Panc1 (cell line): ENCODE measurements at regions not wholly inside any gene's neighbourhood (a gene's known extent, or its start where the extent isn't known, plus 50 kb on each side); places are given as distances from the start of the nearest gene placed in this dataset.

Source experiments
- ATAC-seq: fragments of 200-7000 bp; cut with Tn5 transposase; 2 replicates; pipeline ENCODE4 v1.9.1; 2020; ENCODE audit warnings: mild to moderate bottlenecking, moderate library complexity
- BruUV-seq: library from RNA; stranded (reverse); fragments of 400-500 nt; replicated peaks from 2 replicates; lab custom pipeline; 2021; lab: Mats Ljungman, UMichigan
- CTCF ChIA-PET: fragments of 300-600 bp; sonication (Branson Sonifier 250); formaldehyde crosslinking; loops from one replicate; lab custom pipeline; 2022; ENCODE audit warnings: antibody characterized with exemption; lab: Charles Lee
- POLR2A ChIA-PET: fragments of 300-600 bp; sonication (Branson Sonifier 250); formaldehyde crosslinking; loops from one replicate; lab custom pipeline; 2022; ENCODE audit warnings: antibody characterized with exemption; lab: Charles Lee
- DNase-seq: peaks from one replicate; pipeline ENCODE4 v3.0.0-alpha.2; 2010; ENCODE audit warnings: low read depth, low spot score
- H3K27ac ChIP-seq: 2 replicates; pipeline ENCODE4 v1.5.1; 2011; ENCODE audit warnings: mild to moderate bottlenecking, low read length, inconsistent platforms
- H3K27me3 ChIP-seq: fragments of 200-500 bp; sonication (Bioruptor generic); 2 replicates; pipeline ENCODE4 v1.6.0; 2014; ENCODE audit warnings: low read length, inconsistent platforms; ENCODE audit not compliant: control insufficient read depth, insufficient read depth
- H3K36me3 ChIP-seq: fragments of 200-500 bp; sonication (Bioruptor generic); 2 replicates; pipeline ENCODE4 v1.5.1; 2014; ENCODE audit warnings: inconsistent platforms, mild to moderate bottlenecking, low read length, moderate library complexity; ENCODE audit not compliant: control insufficient read depth, insufficient read depth
- H3K4me1 ChIP-seq: 2 replicates; pipeline ENCODE4 v1.5.1; 2011; ENCODE audit warnings: inconsistent platforms, mild to moderate bottlenecking, low read length, moderate library complexity; ENCODE audit not compliant: control insufficient read depth, insufficient read depth
- H3K4me3 ChIP-seq, 2 experiments: 2 replicates each; pipeline ENCODE4 v1.5.1; 2011 to 2012; ENCODE audit warnings: low read depth in 2 of 2, low read length in 2 of 2, mild to moderate bottlenecking in 2 of 2, inconsistent platforms in 1 of 2, moderate library complexity in 1 of 2
- H3K9me3 ChIP-seq: fragments of 200-500 bp; sonication (Bioruptor generic); 2 replicates; pipeline ENCODE4 v1.5.1; 2014; ENCODE audit warnings: low read depth, mild to moderate bottlenecking, inconsistent platforms, low read length, moderate library complexity; ENCODE audit not compliant: control insufficient read depth, insufficient read depth
- POLR2AphosphoS5 ChIP-seq: IDR thresholded peaks from 2 replicates; pipeline ENCODE4 v1.6.1; 2012; ENCODE audit warnings: mild to moderate bottlenecking, low read depth, low read length, moderate library complexity
- SIN3A ChIP-seq: IDR thresholded peaks from 2 replicates; pipeline ENCODE4 v1.6.1; 2012; ENCODE audit warnings: low read depth, mild to moderate bottlenecking, low read length, moderate library complexity, borderline replicate concordance; ENCODE audit not compliant: insufficient read depth
- TCF7L2 ChIP-seq: IDR thresholded peaks from 2 replicates; pipeline ENCODE4 v1.6.1; 2011; ENCODE audit warnings: mild to moderate bottlenecking, low read depth, low read length, inconsistent platforms
- in situ Hi-C: cut with HindIII; loops from 2 replicates; pipeline ENCODE4 v1.10.0; 2016; ENCODE audit warnings: low sequenced_read_pairs, low pct_unique_long_range_greater_than_20kb
- intact Hi-C: fragments of 100-400 bp; cut with micrococcal nuclease; formaldehyde crosslinking; loops from one replicate; pipeline ENCODE4 v1.10.0; 2022; ENCODE audit not compliant: unreplicated experiment
- TF ChIP-seq, protein P1 (sequence below): fragments of 450-650 bp; IDR thresholded peaks from 2 replicates; pipeline ENCODE4 v1.5.1; 2017; ENCODE audit warnings: mild to moderate bottlenecking
- TF ChIP-seq, protein P2 (sequence below), 2 experiments: IDR thresholded peaks; 2 replicates each; pipeline ENCODE4 v1.6.1; 2011 to 2012; ENCODE audit warnings: low read depth in 2 of 2, control low read depth in 1 of 2, low read length in 1 of 2, mild to moderate bottlenecking in 1 of 2, moderate library complexity in 1 of 2; ENCODE audit not compliant: insufficient read depth in 1 of 2

DNA sequence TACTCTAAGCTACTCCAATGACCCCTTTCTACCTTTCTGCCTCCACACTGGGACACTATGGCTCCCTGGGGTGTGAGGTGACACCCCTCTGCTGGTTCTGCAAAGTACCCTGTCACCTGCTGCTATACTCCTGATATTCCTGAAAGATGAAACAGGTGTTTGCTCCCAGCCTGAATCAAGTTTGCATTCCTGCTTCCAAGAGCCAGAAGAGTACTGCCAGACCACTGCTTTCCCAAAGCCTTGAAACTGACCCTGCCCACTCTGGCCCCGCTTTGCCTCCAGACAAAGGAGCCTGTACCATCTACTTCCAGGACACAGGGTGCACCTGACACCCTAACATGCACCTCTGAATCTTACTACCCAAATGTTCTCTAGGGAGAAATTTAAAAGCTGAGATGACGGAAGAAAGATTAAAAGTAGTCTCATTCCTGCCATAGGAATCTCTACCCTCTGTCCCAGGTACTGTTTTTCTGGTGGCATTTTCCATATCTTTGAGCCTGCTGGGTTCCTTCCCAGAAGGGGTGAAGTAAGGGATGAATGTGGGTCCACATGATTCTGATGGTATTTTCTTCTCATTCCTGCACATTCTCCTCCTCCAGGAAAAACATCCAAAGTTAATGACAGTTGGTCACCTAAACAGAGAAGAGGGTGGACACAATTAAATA lies 70.3 kb upstream of the DUSP10 start:
- Histone ChIP-seq H3K36me3 (no peaks in the 10 kb centered on the region), H3K9me3 (no peaks in the 10 kb centered on the region), H3K4me3 (no peak overlapping the region), H3K4me1 (no peaks in the 10 kb centered on the region), H3K27ac (no peak overlapping the region), H3K27me3 (no peaks in the 10 kb centered on the region)
- DNase-seq (no peak), ATAC-seq (no peak)
- intact Hi-C loops = no loop called here
- no TSS peak for BruUV-seq
- ChIA-PET POLR2A (no interaction called here), CTCF (no interaction called here)
- in situ Hi-C loops = no loop called here
- TF ChIP-seq TCF7L2 = no peak
- TF ChIP-seq, protein P1, sequence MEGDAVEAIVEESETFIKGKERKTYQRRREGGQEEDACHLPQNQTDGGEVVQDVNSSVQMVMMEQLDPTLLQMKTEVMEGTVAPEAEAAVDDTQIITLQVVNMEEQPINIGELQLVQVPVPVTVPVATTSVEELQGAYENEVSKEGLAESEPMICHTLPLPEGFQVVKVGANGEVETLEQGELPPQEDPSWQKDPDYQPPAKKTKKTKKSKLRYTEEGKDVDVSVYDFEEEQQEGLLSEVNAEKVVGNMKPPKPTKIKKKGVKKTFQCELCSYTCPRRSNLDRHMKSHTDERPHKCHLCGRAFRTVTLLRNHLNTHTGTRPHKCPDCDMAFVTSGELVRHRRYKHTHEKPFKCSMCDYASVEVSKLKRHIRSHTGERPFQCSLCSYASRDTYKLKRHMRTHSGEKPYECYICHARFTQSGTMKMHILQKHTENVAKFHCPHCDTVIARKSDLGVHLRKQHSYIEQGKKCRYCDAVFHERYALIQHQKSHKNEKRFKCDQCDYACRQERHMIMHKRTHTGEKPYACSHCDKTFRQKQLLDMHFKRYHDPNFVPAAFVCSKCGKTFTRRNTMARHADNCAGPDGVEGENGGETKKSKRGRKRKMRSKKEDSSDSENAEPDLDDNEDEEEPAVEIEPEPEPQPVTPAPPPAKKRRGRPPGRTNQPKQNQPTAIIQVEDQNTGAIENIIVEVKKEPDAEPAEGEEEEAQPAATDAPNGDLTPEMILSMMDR = no peak
- no peak for TF ChIP-seq SIN3A
- TF ChIP-seq POLR2AphosphoS5 = no peak
- TF ChIP-seq, protein P2, sequence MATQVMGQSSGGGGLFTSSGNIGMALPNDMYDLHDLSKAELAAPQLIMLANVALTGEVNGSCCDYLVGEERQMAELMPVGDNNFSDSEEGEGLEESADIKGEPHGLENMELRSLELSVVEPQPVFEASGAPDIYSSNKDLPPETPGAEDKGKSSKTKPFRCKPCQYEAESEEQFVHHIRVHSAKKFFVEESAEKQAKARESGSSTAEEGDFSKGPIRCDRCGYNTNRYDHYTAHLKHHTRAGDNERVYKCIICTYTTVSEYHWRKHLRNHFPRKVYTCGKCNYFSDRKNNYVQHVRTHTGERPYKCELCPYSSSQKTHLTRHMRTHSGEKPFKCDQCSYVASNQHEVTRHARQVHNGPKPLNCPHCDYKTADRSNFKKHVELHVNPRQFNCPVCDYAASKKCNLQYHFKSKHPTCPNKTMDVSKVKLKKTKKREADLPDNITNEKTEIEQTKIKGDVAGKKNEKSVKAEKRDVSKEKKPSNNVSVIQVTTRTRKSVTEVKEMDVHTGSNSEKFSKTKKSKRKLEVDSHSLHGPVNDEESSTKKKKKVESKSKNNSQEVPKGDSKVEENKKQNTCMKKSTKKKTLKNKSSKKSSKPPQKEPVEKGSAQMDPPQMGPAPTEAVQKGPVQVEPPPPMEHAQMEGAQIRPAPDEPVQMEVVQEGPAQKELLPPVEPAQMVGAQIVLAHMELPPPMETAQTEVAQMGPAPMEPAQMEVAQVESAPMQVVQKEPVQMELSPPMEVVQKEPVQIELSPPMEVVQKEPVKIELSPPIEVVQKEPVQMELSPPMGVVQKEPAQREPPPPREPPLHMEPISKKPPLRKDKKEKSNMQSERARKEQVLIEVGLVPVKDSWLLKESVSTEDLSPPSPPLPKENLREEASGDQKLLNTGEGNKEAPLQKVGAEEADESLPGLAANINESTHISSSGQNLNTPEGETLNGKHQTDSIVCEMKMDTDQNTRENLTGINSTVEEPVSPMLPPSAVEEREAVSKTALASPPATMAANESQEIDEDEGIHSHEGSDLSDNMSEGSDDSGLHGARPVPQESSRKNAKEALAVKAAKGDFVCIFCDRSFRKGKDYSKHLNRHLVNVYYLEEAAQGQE (IDR thresholded peaks at IDR 0.05; ENCODE audit: insufficient read depth in 1 of 2, low read depth in 2 of 2, low read length in 1 of 2) = no peak

DNA sequence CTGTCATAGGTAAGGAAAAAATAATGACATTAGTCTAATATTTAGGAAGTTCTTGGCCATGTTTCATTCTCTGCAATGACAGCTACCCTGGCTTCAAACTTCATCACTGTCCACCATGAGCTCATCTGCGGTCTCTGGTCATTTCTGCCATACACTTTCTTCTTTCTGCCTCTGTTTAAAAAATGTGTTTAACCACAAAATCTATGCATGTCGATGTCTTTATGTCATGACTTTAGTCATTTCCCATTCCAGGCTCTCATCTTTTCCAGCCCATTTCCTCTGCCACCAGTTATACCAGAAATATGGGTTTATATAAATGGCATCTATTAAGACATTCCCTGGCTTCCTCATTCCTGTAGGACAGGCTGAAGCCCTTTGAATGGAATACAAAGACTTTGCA lies 68.5 kb upstream of the DUSP10 start:
- ATAC-seq (no peak), DNase-seq (no peak)
- Histone ChIP-seq H3K9me3 (no peaks in the 10 kb centered on the region), H3K27me3 (no peaks in the 10 kb centered on the region), H3K36me3 (no peaks in the 10 kb centered on the region), H3K27ac (no peak overlapping the region), H3K4me3 (no peak overlapping the region), H3K4me1 (no peaks in the 10 kb centered on the region)
- in situ Hi-C loops = no loop called here
- intact Hi-C loops = no loop called here
- CTCF ChIA-PET = no interaction called here
- TF ChIP-seq, protein P1 = no peak
- TF ChIP-seq SIN3A = no peak
- TF ChIP-seq, protein P2 (IDR thresholded peaks at IDR 0.05; ENCODE audit: insufficient read depth in 1 of 2, low read depth in 2 of 2, low read length in 1 of 2) = no peak
- TF ChIP-seq POLR2AphosphoS5 = no peak
- TF ChIP-seq TCF7L2 = no peak
- BruUV-seq = no TSS peak
- POLR2A ChIA-PET = no interaction called here
